ENCODE measurements at regions not wholly inside any gene's neighbourhood (a gene's known extent, or its start where the extent isn't known, plus 50 kb on each side); places are given as distances from the start of the nearest gene placed in this dataset.

- H2BK12ac ChIP-seq (ENCODE audit: low read depth, low read length) = no peak overlapping the region
- no peaks in the 10 kb centered on the region for H3K79me1 ChIP-seq (ENCODE audit: low read depth, low read length)
- no peak overlapping the region for H3K4me3 ChIP-seq (ENCODE audit: extremely low read depth in 1 of 4, insufficient read depth in 2 of 4, low read depth in 3 of 4, low read length in 4 of 4)
- peaks cover 0 to 4% (median 0%) of the 10 kb centered on the region in 4 experiments; a peak in 1 of 7 replicates for H3K4me1 ChIP-seq (replicated peaks in 1 of 4; ENCODE audit: control insufficient read depth in 3 of 4, insufficient read depth in 4 of 4, low read length in 3 of 4)
- H2BK15ac ChIP-seq (ENCODE audit: low read length) = no peak overlapping the region
- 85% methylated on average over 4 of the region's 4 CpGs; no CpG with 5 or more reads in 1 of the 2 experiments for WGBS, 2 experiments (ENCODE audit: extremely low coverage in 1 of 2, insufficient coverage in 1 of 2, insufficient read length in 1 of 2, insufficient replicate concordance in 2 of 2, low coverage in 1 of 2, low lambda C conversion rate in 2 of 2, missing lambda C conversion rate in 1 of 2)
- H4K5ac ChIP-seq (ENCODE audit: insufficient read length, low read depth, low read length) = no peak overlapping the region
- no peaks in the 10 kb centered on the region for H3K27me3 ChIP-seq (replicated peaks in 1 of 4; ENCODE audit: control insufficient read depth in 3 of 4, extremely low read depth in 1 of 4, insufficient read depth in 3 of 4, low read length in 3 of 4)
- no peak overlapping the region for H3K4me2 ChIP-seq (ENCODE audit: insufficient read depth in 1 of 2, low read depth in 2 of 2, low read length in 2 of 2)
- H2AFZ ChIP-seq (ENCODE audit: low read length) = no peak overlapping the region
- H2AK5ac ChIP-seq (ENCODE audit: low read depth, low read length) = no peak overlapping the region
- H3K23me2 ChIP-seq (ENCODE audit: low read depth, low read length) = no peaks in the 10 kb centered on the region
- ChIA-PET CTCF (ENCODE audit: partially characterized antibody) (no interaction called here), POLR2A (ENCODE audit: partially characterized antibody) (no interaction called here)
- no peak overlapping the region for H4K8ac ChIP-seq (ENCODE audit: extremely low read depth, insufficient read depth, low read length)
- no peak overlapping the region for H2BK5ac ChIP-seq (ENCODE audit: low read depth, low read length)
- no peak overlapping the region for H4K91ac ChIP-seq (replicated peaks; ENCODE audit: insufficient read length, low read length)
- DNase-seq (ENCODE audit: low read depth in 1 of 2, low spot score in 2 of 2) (no peak), FAIRE-seq (no peak)
- no peaks in the 10 kb centered on the region for H3K9me3 ChIP-seq (ENCODE audit: insufficient read depth in 2 of 2, low read depth in 1 of 2, low read length in 1 of 2)
- no peaks in the 10 kb centered on the region for H4K20me1 ChIP-seq (replicated peaks in 1 of 2; ENCODE audit: control insufficient read depth in 1 of 2, insufficient read depth in 2 of 2, low read length in 2 of 2)
- no peak overlapping the region for H3K18ac ChIP-seq (ENCODE audit: extremely low read depth, low read length)
- no peak overlapping the region for H3K4ac ChIP-seq (replicated peaks; ENCODE audit: insufficient read length, low read depth, low read length)
- no peak overlapping the region for H3K56ac ChIP-seq (replicated peaks; ENCODE audit: insufficient read length, low read depth, low read length)
- no peak overlapping the region for H2BK20ac ChIP-seq (ENCODE audit: low read length)
- H3K9ac ChIP-seq (replicated peaks in 1 of 4; ENCODE audit: extremely low read depth in 1 of 4, low read depth in 3 of 4, low read length in 3 of 4) = no peak overlapping the region
- H3K27ac ChIP-seq (ENCODE audit: low read depth, low read length) = no peak overlapping the region
- no peaks in the 10 kb centered on the region for H3K79me2 ChIP-seq (ENCODE audit: control insufficient read depth in 1 of 2, insufficient read depth in 2 of 2, low read length in 2 of 2)
- H3K23ac ChIP-seq (ENCODE audit: insufficient read length) = no peak overlapping the region
- no peak overlapping the region for H2BK120ac ChIP-seq (replicated peaks; ENCODE audit: low read depth, low read length)
- H3K14ac ChIP-seq (ENCODE audit: insufficient read length) = no peak overlapping the region
- no peaks in the 10 kb centered on the region for H3K36me3 ChIP-seq (ENCODE audit: control insufficient read depth in 2 of 4, insufficient read depth in 4 of 4, low read length in 3 of 4)
- TF ChIP-seq HDAC6 (IDR thresholded peaks at IDR 0.05; ENCODE audit: low read depth, low read length) = no peak
Measured at GRCh38 chr2:59256290-59256689, 1015.2 kb upstream of the FANCL start.
